Epithelial cell of esophagus (primary cell): ENCODE measurements at regions not wholly inside any gene's neighbourhood (a gene's known extent, or its start where the extent isn't known, plus 50 kb on each side); places are given as distances from the start of the nearest gene placed in this dataset.

Experiments used
- DNase-seq: peaks from one replicate; pipeline ENCODE4 v3.0.0; 2010; ENCODE audit warnings: low read depth
- H3K4me3 ChIP-seq: 2 replicates; pipeline ENCODE4 v1.5.1; 2011; ENCODE audit warnings: mild to moderate bottlenecking, low read length, control low read depth
- TF ChIP-seq, protein P1 (sequence below): IDR thresholded peaks from 2 replicates; pipeline ENCODE4 v1.5.1; 2011; ENCODE audit warnings: low read depth, mild to moderate bottlenecking, low read length, control low read depth, inconsistent platforms; ENCODE audit not compliant: insufficient read depth; ENCODE audit errors: missing control alignments

DNA sequence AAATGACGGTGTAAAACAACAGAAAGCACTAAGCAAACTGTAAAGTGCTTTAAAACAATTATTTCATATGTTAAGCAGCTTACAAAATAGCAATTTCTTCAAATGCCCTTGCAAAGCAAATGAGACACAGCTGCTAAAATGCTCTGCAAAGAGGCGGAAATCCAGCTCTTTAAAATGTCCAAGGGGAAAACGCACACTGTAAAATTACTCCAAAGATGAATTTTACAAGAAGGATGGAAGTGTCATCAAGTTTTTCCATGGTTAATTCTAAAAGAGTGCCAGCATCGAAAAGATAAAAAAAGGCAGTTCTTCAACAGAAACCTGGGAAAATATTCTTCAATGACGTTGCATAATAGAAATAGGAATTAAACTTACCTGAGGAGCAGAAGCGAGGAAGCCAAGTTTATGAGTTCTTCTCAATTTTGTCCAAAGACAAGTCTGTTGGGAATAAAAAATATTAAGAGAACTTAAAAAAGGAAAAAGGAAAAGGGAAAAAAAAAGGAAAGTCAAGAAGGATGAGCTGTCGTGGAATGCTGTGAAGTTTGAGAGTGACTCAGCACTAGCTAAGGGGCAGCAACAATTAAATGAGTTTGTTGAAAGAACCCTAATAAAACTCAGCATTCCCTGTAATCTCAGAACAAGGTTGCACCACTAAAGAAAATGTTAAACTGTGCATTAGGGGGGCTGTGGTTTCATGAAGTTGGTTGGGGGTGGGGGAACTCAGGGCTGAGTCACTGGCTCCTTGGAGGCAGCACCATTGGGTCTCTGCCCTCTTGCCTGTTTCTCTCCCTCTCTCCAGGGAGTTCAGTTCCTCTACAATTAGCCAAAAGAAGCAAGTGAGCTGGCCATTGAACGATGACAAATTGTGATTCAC lies 64.2 kb upstream of the BLID start:
- peak overlapping the region; percentile 7 for H3K4me3 ChIP-seq
- DNase-seq: peak; percentile 78
- TF ChIP-seq, protein P1, sequence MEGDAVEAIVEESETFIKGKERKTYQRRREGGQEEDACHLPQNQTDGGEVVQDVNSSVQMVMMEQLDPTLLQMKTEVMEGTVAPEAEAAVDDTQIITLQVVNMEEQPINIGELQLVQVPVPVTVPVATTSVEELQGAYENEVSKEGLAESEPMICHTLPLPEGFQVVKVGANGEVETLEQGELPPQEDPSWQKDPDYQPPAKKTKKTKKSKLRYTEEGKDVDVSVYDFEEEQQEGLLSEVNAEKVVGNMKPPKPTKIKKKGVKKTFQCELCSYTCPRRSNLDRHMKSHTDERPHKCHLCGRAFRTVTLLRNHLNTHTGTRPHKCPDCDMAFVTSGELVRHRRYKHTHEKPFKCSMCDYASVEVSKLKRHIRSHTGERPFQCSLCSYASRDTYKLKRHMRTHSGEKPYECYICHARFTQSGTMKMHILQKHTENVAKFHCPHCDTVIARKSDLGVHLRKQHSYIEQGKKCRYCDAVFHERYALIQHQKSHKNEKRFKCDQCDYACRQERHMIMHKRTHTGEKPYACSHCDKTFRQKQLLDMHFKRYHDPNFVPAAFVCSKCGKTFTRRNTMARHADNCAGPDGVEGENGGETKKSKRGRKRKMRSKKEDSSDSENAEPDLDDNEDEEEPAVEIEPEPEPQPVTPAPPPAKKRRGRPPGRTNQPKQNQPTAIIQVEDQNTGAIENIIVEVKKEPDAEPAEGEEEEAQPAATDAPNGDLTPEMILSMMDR: no peak

DNA sequence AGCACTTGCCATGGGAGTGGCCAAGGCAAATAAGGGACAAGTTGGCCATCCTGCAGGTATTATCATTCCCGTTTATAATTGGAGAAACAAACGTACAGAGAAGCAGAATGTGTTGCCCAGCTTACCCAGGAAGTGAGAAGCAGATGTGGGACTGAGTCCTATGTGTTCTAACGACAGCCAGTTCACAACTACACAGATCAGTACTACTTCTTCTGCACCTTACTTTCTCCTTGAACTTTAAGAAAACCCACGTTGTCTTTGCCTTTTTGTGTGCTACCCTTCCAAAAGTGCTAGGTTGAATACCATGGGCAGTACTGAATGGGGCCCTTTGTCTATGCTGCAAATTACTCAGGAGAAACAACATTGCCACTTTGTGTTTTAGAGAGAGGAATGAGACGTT lies 62.8 kb upstream of the BLID start:
- no peak overlapping the region for H3K4me3 ChIP-seq
- TF ChIP-seq, protein P1: no peak
- no peak for DNase-seq

DNA sequence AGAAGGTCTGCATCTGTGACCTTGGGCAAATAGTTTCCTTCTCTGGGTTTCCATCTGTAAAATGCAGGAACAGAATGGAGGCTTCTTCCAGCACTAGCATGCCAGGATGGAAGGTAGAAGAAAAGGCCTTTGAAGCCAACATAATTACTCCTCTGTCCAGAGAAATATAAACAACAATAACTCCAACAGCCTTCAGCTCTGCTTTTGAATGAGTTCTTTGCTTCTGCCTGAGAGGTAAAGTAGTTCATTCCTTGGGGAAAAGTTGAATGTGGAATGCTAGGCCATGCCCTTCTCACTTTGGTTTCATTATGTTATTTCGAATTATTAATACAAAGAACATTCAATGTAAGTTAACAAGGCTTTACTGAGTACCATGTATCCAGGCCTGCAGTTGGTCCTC lies 61.2 kb upstream of the BLID start:
- no peak overlapping the region for H3K4me3 ChIP-seq
- TF ChIP-seq, protein P1: no peak
- DNase-seq: no peak

DNA sequence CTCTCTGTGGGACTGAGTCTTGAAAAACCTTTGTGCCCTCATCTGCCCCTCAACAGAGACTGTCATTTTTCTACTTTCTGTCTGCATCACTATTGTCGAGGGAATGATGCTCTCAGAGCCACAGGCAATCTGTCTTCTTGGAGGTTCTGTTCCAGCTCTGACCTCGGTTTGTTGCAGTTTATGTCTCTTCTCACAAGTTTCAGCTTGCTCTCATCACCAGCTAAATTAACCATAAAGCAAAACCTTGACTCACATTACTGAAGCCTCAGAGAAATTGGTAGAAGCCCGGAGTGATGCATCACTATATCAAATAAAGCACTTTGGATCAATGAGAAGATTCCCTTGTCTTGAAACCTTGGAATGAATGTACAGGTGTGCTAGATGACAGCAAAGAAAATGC lies 60.6 kb upstream of the BLID start:
- TF ChIP-seq, protein P1: no peak
- DNase-seq: peak; percentile 73
- H3K4me3 ChIP-seq: no peak overlapping the region

DNA sequence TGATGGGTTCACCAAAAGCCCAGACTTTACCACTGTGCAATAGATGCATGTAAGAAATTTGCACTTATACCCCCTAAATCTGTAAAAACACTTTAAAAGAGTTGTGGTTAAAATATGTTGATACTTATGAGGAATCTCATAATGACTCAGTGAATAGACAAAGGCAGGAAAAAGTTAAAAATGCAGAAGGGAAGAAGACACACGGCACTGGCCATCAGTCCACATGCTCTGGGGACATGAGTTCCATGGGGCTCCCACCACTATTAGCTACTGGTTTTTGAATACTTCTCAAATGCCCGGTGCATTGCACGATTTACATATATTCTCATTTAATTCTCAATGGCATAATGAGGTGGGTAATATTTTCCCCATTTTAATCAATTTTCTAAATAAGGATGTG lies 59.3 kb upstream of the BLID start:
- TF ChIP-seq, protein P1: no peak
- no peak for DNase-seq
- H3K4me3 ChIP-seq: no peak overlapping the region

DNA sequence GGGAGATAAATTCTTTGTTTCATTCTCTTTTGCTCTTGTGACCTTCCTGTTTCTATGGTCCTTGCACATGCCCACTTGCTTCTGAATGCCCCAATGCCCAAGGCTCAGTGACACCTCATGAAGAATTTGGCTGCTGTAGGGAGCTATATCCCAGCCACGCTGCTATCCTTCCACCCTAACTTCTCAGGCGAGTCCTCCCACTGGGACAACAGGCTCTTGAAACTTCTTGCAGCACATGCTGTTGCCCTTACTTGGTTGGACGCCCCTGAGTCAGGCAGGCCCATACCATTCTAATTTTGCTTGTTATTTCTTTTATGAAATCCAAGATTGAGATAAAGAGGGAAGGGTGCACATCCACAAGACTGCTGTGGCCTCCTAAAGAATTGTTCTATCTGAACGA lies 57.6 kb upstream of the BLID start:
- no peak overlapping the region for H3K4me3 ChIP-seq
- TF ChIP-seq, protein P1: no peak

DNA sequence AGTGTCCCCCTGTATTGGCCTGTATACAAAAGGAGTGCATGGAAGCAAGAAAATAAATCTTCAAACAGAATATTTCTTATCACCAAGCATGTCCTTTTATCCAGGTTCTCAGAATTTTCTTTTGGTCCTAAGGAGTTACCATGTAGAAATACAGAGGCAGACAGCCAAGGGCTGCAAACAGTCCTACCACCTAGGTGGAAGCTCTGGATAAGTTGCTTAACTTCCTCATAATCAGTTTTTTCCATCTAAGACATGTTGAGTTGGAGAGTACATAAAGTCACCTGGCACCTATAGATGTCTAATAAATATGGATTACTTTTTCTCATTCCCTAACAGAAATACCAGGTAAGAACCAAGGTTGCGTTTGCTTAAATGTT lies 57.0 kb upstream of the BLID start:
- DNase-seq: no peak
- TF ChIP-seq, protein P1: no peak
- no peak overlapping the region for H3K4me3 ChIP-seq

More for the DNA sequence above, 57.6 kb upstream of the BLID start:
- DNase-seq: no peak
